Ovary (tissue), 7 donors: ENCODE measurements at regions not wholly inside any gene's neighbourhood (a gene's known extent, or its start where the extent isn't known, plus 50 kb on each side); places are given as distances from the start of the nearest gene placed in this dataset.

Experiments used
- DNase-seq, 5 donors: peaks; one replicate each; pipeline ENCODE4 v3.0.0-alpha.2; 2019 to 2020
- H3K27ac ChIP-seq, 2 donors: fragments of 200-600 bp; one replicate each; pipeline versions ENCODE4 v1.5.1 to v1.8.0; 2019 to 2022
- H3K27me3 ChIP-seq: fragments of 200-600 bp; one replicate; pipeline ENCODE4 v1.8.0; 2022
- H3K36me3 ChIP-seq: fragments of 200-600 bp; sonication (generic); one replicate; pipeline ENCODE4 v1.5.1; 2019
- H3K4me1 ChIP-seq: one replicate; pipeline ENCODE4 v1.8.1; 2013; ENCODE audit warnings: mild to moderate bottlenecking, moderate library complexity; ENCODE audit not compliant: insufficient read depth
- H3K4me3 ChIP-seq: fragments of 200-600 bp; sonication (generic); one replicate; pipeline ENCODE4 v1.5.1; 2017
- H3K9me3 ChIP-seq, 2 donors: fragments of 200-600 bp in 1 of 2; sonication (generic) in 1 of 2; one replicate each; pipeline versions ENCODE4 v1.5.1 to v1.8.1; 2013 to 2019; ENCODE audit warnings: mild to moderate bottlenecking in 1 of 2, moderate library complexity in 1 of 2
- CTCF ChIP-seq, 3 donors: fragments of 450-650 bp in 2 of 3; fragments of 200-600 bp in 1 of 3; IDR thresholded peaks; one replicate each; pipeline versions ENCODE4 v1.5.1 to v1.8.0; 2016 to 2022; ENCODE audit warnings: antibody characterized with exemption in 3 of 3, mild to moderate bottlenecking in 1 of 3
- EP300 ChIP-seq: sonication (generic); formaldehyde crosslinking; IDR thresholded peaks from one replicate; pipeline ENCODE4 v1.6.1; 2017; ENCODE audit warnings: antibody characterized with exemption
- POLR2A ChIP-seq: fragments of 450-650 bp; IDR thresholded peaks from one replicate; pipeline ENCODE4 v1.6.1; 2017; ENCODE audit warnings: antibody characterized with exemption, mild to moderate bottlenecking, moderate library complexity
- WGBS, 3 donors: extraction: QIAGEN DNeasy Blood & Tissue Kit in 1 of 3; methylation state at CpG; one replicate each; pipeline versions ENCODE4 v1.1.5 to v1.1.7; 2013 to 2017; 5-methylcytosine and 5-hydroxymethylcytosine counted together
- intact Hi-C, 4 donors: fragments of 100-400 bp; cut with DNase I; formaldehyde crosslinking; loops; one replicate each; pipeline versions ENCODE4 v1.11.0 to v1.15.1; 2022 to 2023
- donor health status: DM: no; HTN: no; CAD: no; lungs with moderate emphysema.
- donor health status: DM: no; HTN: no; CAD: no.
- donor health status: Bipolar disorder and iron deficiency.
- donor health status: DM: no; HTN: no; CAD: no.
- donor health status: DM: yes; HTN: yes; CAD: no.

- 78 to 88% (median 84%) methylated on average over 3 of the region's 3 CpGs for WGBS, 3 donors
- Histone ChIP-seq H3K4me1 (no peaks in the 10 kb centered on the region), H3K36me3 (no peaks in the 10 kb centered on the region), H3K27me3 (no peaks in the 10 kb centered on the region), H3K27ac (no peak overlapping the region), H3K4me3 (no peak overlapping the region), H3K9me3 (no peaks in the 10 kb centered on the region)
- no peak for TF ChIP-seq POLR2A
- TF ChIP-seq CTCF (IDR thresholded peaks at IDR 0.05): no peak
- TF ChIP-seq EP300: no peak
- DNase-seq: no peak
- intact Hi-C loops: no loop called here
Observed at GRCh38 chr6:18550119-18550518, 163.0 kb downstream of the RNF144B start.

DNA sequence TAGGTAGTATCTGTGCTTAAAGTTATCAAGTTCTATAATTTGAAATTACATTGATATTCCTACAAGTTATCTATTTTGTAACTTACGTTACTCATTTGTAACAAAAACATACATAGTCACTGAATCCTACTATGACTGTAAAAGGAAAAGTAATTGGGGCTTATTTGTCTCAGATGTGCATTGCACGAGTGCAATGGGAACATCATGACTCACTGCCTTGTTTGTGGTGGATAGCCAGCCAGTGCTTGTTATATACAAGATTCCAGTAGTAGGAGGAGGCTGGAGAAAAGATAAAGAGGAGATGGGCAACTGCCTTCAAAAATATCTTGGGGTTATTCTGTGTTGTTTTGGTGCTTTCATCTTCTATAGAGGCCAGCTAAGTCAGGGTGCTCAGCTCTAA lies 164.1 kb downstream of the RNF144B start:
- TF ChIP-seq EP300 (no peak), CTCF (IDR thresholded peaks at IDR 0.05) (no peak), POLR2A (no peak)
- Histone ChIP-seq H3K4me3 (no peak overlapping the region), H3K4me1 (no peaks in the 10 kb centered on the region), H3K9me3 (no peaks in the 10 kb centered on the region), H3K27me3 (no peaks in the 10 kb centered on the region), H3K27ac (no peak overlapping the region), H3K36me3 (no peaks in the 10 kb centered on the region)
- DNase-seq: no peak
- WGBS, 3 donors: 36 to 40% (median 40%) methylated on average over 2 of the region's 2 CpGs
- intact Hi-C loops: no loop called here

DNA sequence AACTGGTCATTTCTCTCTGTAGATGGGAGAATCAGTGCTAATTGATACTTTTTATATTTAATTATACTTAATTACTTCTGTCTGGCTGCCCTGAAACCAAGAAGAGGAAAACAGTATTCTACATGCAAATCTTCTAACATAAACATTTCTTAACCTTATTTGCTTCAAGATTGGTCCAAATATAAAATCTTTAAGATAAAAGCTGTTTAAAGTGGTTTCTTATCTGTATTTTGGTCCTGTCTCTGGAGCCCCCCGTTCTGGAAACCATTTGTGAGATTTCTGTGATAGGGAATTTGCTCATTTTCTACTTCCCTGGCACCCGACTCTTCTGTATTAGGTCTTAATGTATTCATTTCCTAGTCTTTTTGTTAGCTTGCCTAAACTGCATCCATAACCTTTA lies 168.6 kb downstream of the RNF144B start:
- no peak for TF ChIP-seq POLR2A
- no peak for TF ChIP-seq CTCF (IDR thresholded peaks at IDR 0.05)
- no peak for TF ChIP-seq EP300
- Histone ChIP-seq H3K4me1 (no peaks in the 10 kb centered on the region), H3K9me3 (no peaks in the 10 kb centered on the region), H3K36me3 (no peaks in the 10 kb centered on the region), H3K4me3 (no peak overlapping the region), H3K27ac (no peak overlapping the region), H3K27me3 (no peaks in the 10 kb centered on the region)
- DNase-seq: no peak
- intact Hi-C loops: no loop called here
- WGBS, 3 donors: 46 to 61% (median 49%) methylated on average over 2 of the region's 2 CpGs

DNA sequence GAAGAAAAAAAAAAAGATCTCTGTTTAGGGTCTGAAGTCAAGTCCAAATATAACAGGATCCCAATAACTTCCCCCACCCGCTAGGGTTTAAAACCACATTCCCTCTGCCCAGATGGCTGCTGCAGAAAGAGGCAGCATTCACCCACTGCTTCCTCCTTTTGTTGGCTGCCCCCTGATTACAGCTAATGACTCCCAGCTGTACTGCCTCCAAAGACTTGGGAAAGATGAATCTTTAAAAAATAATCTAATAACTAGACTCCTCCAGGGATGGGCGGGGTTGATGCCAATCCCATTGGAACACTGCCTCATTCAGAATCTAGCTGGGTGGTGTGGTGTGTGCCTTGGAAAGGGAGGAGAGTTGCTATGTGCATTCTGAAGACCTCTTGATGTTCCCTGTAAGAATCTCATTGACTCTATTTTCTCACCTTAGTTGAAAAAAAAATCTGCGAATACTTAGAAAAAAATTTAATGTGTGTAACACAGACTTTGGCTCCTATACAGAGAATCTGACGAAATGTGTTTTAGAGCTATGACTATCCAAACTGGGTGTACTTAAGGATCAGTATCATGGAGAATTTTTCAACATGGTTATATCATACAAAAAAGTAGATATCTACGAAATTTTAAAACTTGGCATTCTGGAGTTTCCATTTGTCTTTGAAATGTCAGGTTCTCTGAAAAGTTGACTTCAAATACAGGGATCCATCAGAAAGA lies 174.0 kb downstream of the RNF144B start:
- no peaks in the 10 kb centered on the region for H3K4me1 ChIP-seq
- no peaks in the 10 kb centered on the region for H3K36me3 ChIP-seq
- H3K9me3 ChIP-seq: no peaks in the 10 kb centered on the region
- H3K27me3 ChIP-seq: no peaks in the 10 kb centered on the region
- DNase-seq: no peak
- TF ChIP-seq CTCF (IDR thresholded peaks at IDR 0.05) (no peak), POLR2A (no peak), EP300 (no peak)
- 51 to 64% (median 63%) methylated on average over 5 of the region's 5 CpGs for WGBS, 3 donors
- H3K27ac ChIP-seq: no peak overlapping the region
- intact Hi-C loops: no loop called here
- no peak overlapping the region for H3K4me3 ChIP-seq
